PC-9 (cell line): ENCODE measurements at regions not wholly inside any gene's neighbourhood (a gene's known extent, or its start where the extent isn't known, plus 50 kb on each side); places are given as distances from the start of the nearest gene placed in this dataset.

Experiments
- EZH2 ChIP-seq: fragments of 200-600 bp; sonication (generic); IDR thresholded peaks from 2 replicates; pipeline ENCODE4 v1.8.0; 2017; ENCODE audit warnings: antibody characterized with exemption, low read depth
- TF ChIP-seq, protein P1 (sequence below): fragments of 200-600 bp; sonication (generic); conservative IDR thresholded peaks from 2 replicates; pipeline ENCODE4 v1.6.1; 2017; ENCODE audit warnings: mixed run types, antibody characterized with exemption, mild to moderate bottlenecking, moderate library complexity

GRCh38 chr6:135566311-135567068 is 69.0 kb upstream of the AHI1 start:
- TF ChIP-seq, protein P1, sequence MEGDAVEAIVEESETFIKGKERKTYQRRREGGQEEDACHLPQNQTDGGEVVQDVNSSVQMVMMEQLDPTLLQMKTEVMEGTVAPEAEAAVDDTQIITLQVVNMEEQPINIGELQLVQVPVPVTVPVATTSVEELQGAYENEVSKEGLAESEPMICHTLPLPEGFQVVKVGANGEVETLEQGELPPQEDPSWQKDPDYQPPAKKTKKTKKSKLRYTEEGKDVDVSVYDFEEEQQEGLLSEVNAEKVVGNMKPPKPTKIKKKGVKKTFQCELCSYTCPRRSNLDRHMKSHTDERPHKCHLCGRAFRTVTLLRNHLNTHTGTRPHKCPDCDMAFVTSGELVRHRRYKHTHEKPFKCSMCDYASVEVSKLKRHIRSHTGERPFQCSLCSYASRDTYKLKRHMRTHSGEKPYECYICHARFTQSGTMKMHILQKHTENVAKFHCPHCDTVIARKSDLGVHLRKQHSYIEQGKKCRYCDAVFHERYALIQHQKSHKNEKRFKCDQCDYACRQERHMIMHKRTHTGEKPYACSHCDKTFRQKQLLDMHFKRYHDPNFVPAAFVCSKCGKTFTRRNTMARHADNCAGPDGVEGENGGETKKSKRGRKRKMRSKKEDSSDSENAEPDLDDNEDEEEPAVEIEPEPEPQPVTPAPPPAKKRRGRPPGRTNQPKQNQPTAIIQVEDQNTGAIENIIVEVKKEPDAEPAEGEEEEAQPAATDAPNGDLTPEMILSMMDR: no peak
- TF ChIP-seq EZH2: no peak
